Central memory CD4-positive, alpha-beta T cell (primary cell): ENCODE measurements at regions not wholly inside any gene's neighbourhood (a gene's known extent, or its start where the extent isn't known, plus 50 kb on each side); places are given as distances from the start of the nearest gene placed in this dataset.

Source experiments
- DNase-seq: peaks from one replicate; pipeline ENCODE4 v3.0.0; 2022

GRCh38 chr2:219905640-219906039 is 278.2 kb downstream of the SLC4A3 start:
- DNase-seq, result no peak

DNA sequence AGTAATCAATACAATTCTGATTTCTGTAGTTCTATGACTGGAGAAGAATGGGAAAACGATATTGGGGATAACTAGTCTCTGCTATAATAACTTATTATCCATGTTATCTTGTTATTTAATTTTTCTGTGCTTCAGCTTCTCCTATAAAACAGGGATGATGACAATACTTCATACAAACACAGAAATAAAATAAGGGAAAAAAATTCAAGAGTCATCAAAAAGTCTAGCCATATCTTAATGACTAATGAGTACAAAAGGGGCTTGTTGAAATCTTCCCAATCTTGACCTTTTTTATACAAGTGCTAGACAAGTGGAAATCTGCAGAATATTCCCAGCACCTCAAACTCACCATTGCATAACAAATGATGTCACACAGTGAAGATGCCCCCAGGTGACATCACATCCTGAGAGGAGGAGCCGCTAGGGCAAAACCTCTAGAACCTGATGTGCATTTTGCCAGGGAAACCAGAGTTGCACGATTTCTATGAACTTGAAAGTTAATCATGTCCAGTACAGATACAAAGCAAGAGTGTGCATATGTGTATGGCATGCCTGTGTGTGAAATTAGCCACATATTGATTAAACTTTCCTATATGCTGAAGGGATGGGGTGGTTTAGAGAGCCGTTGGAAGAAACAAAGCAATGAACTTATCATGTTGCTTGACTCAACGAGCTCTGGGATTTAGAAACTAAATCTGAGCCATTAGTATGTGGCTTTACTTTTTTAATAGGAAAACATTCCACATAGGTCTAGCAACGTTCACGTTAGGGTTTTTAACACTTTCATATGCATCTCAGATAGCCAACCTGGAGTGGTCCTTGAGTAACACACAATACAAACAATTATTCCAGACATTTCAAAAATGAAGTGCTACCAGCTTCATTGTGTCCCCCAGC is 278.9 kb downstream of the SLC4A3 start:
- no peak for DNase-seq

DNA sequence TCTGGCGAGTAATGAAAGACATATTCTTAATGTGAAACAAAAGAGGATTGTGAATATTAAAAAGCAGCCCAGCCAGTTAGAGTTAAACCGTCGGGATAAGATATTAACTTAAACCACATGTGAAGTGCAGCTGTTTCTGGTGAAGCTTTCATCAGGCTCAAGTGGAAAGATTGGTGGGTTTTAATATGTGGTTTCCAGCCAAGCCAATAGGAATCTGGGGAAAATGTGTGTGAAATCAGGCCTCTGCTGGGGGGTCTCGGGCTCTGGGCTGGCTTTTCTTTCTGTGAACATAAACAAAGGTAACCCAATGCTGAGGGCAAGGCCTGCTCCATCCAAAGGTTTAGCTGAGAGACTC is 279.6 kb downstream of the SLC4A3 start:
- no peak for DNase-seq

DNA sequence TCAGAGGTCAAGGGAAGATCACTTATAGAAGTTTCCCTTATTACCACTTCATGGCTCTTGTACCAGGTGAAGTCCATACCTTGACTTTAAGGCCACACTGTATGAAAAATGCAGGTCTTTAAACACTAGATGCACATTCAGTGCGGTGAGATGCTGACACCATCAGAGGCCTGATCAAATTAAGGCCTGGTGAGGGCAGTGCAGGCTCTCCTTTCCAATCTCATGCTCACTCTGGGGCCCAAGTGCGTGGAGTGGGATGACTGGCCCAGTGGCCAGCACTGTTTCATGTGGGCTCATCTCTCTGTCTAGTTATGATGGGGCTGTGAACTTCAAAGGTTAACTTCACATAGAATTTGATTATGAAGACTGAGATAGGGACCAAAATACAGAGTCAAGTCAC is 281.1 kb downstream of the SLC4A3 start:
- DNase-seq, result no peak

DNA sequence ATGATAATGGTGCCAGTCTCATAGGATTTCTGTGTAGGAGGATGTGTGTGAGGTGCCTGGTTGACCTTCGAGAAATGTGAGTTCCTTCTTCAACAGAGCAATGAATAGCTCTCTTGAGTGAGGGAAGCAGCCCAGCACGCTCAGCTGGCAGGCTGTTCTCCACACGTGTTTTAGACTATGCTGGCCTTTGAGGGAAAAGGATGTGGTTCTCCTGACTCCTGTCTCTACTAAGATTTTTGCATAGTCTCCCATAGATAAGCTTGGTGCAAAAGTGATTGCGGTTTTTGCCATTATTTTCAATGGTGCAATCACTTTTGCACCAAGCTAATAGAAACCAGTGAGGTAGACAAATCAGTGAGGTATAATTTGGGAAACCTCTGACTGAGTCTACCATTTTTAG is 284.1 kb downstream of the SLC4A3 start:
- DNase-seq, result no peak

GRCh38 chr2:219912491-219912921 is 285.1 kb downstream of the SLC4A3 start:
- no peak for DNase-seq

GRCh38 chr2:219914577-219914976 is 287.1 kb downstream of the SLC4A3 start:
- DNase-seq, result no peak

DNA sequence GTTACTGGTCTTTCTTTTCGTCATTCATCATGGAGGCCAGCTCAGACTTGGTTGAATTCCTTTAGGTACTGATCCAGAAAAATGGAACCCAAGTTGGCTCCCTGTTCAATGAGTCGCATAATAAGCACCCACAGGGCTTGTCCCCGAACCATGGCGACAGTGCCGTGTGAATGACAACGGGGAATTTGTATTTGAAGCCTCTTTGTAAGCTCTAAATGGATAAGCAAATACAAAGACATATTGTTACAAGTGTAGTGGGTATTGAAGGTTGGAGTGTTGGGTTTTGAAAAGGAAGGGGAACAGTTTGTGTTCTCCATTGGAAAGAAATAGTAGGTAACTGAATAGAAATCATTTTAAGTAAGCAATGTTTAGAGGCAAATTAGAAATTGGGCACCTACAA is 288.9 kb downstream of the SLC4A3 start:
- no peak for DNase-seq

- DNase-seq, result no peak
These were observed 289.5 kb downstream of the SLC4A3 start for GRCh38 chr2:219916726-219917440.

GRCh38 chr2:219918254-219918653 is 290.8 kb downstream of the SLC4A3 start:
- no peak for DNase-seq

- DNase-seq, result no peak
These were observed 291.5 kb downstream of the SLC4A3 start for GRCh38 chr2:219918944-219919343.

- DNase-seq, result no peak
These were observed 292.1 kb downstream of the SLC4A3 start for GRCh38 chr2:219919506-219919905.

DNA sequence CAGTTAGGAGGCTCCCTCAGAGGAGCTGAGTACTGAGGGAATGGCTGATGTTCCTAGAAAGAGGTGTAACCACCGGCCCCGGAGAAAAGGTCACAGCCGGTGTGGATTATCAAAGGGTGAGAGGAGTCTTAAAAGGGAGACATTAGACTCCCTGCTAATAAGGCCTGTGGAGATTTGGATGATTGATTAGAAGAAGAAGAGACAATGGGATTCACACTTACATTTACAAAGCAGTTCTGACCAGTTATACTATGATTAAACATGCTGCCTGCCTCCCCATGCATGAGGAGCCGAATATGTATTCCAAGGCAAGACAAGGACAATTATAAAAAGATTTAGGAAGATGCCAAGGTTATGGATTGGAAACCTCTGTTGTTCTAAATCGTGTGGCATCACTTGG is 302.4 kb downstream of the SLC4A3 start:
- DNase-seq, result no peak

- no peak for DNase-seq
These were observed 312.2 kb downstream of the SLC4A3 start for GRCh38 chr2:219939647-219940046.

- no peak for DNase-seq
These were observed 317.4 kb downstream of the SLC4A3 start for GRCh38 chr2:219944866-219945265.

- DNase-seq, result no peak
These were observed 318.6 kb downstream of the SLC4A3 start for GRCh38 chr2:219946021-219946420.

DNA sequence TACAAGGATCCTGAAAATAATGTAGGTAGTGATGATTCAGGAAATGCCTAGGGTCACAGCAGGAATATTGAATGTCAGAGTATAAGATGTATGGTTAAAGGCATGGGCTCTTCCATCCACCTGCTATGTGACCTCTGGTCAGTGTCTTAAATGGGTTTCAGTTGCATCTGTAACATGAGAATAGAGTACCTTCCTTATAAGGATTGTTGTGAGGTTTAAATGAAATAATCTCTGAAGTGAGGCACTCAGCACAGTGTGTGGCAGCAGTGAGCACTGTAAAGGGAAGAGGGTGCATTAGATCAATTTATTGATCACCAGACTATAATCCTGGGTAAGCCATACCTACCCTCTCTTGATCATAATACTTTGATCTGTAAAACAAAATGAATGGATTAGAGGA is 319.1 kb downstream of the SLC4A3 start:
- DNase-seq, result no peak

DNA sequence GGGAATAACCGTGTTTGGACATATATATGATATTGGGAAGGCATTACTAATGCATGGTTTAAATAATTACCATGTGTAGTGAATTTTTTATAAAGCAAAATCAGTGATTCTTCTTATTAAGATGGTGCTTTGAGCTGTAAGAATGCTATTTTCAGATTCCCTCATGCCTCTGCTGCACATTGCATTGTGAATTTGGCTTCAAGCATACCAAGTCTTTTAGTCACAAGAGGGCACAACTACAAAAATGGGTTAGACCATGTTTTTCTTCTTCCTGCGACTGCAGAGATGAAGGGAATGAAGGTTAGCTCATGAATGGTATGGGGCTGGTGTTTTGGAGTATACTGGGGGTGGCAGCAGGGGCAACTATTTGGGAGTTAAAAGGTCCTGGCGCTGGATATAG is 320.1 kb downstream of the SLC4A3 start:
- DNase-seq, result no peak

- DNase-seq, result no peak
These were observed 321.6 kb downstream of the SLC4A3 start for GRCh38 chr2:219949053-219949452.

- no peak for DNase-seq
These were observed 323.7 kb downstream of the SLC4A3 start for GRCh38 chr2:219951099-219951498.

DNA sequence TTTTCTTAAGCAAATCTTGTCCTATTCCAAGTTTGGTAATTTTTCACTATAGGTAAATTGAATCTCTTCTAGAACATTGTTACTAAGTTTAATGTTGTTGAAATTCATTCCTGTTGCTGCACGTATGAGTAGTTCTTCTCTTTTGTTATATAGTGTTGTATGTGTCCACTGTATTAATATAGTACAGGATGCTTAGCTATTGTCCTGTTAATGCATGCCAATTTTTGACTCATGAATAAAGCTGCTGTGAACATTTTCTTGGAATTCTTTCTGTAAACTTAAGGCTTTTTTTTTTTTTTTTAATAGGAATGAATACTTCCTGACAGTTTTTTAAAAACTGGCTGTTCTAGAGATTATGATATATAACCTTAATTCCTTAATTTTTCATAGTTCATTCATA is 326.9 kb downstream of the SLC4A3 start:
- no peak for DNase-seq

DNA sequence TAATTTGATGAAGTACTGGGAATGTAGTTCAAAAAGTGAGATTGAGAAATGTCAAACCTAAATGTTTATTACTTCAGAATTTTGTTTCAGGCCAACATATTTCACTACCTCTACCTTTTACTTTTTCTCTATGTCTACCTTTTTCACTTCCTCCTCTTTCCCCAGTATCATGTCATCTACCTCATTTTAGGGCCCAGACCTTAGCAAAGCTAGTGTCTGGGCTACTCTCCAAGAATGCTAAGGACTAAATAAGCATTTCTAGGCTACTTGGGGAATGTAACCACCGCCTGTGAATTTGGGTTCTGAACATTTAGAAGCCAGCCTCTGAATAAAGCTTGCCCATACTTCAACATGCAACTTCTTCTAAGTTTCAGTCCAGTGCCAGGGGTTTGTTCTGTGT is 330.4 kb downstream of the SLC4A3 start:
- DNase-seq, result no peak

DNA sequence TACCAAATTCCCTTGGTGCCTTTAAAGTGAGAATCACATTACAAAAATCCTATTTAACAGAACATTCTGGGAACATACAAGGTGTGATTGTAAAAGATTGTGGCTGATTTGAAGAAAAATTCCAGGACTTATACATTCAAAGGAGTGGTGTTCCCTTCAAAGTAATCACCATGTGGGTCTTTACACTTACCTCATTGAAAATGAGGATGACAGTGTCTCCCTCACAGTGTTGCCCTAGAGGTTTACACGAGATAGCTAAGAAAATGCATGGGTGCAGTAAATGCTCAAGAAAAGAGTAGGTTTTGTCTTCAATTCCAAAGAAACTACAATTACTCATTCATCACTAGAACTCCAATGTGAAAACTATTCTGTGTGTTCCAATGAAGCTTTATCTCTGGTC is 331.5 kb downstream of the SLC4A3 start:
- no peak for DNase-seq

DNA sequence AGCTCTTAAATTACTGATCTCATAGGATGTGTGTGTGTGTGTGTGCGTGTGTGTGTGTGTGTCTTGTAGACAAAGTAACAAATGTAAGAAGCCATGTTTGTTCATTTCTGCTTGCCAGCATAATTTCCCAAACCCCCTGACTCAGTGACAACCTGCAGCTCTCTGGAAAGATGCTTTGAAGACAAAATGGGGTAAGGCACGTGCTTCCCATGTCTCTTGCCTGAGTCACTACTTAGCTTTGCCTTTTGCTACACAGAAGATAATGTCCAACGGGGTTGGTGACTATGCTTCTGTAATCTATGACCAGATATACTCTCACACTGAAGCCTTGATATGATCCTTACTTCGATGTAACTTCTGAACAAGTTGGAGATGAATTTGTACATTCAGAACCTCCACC is 332.0 kb downstream of the SLC4A3 start:
- DNase-seq, result no peak
